Colonic mucosa (tissue), 4 donors: ENCODE measurements at regions not wholly inside any gene's neighbourhood (a gene's known extent, or its start where the extent isn't known, plus 50 kb on each side); places are given as distances from the start of the nearest gene placed in this dataset.

Experiments used
- DNase-seq: peaks from one replicate; pipeline ENCODE4 v3.0.0-alpha.2; 2020
- H3K27ac ChIP-seq: fragments of 200-600 bp; one replicate; pipeline ENCODE4 v1.8.0; 2021
- H3K27me3 ChIP-seq: fragments of 200-600 bp; one replicate; pipeline ENCODE4 v1.8.0; 2021
- H3K36me3 ChIP-seq: fragments of 200-600 bp; one replicate; pipeline ENCODE4 v1.8.0; 2021
- H3K4me1 ChIP-seq: fragments of 200-600 bp; one replicate; pipeline ENCODE4 v1.8.0; 2021; ENCODE audit warnings: mild to moderate bottlenecking
- H3K4me3 ChIP-seq: fragments of 200-600 bp; one replicate; pipeline ENCODE4 v1.8.0; 2021
- H3K9ac ChIP-seq, 2 donors: one replicate each; pipeline ENCODE4 v1.7.0; 2013; ENCODE audit warnings: control low read depth in 2 of 2, low read depth in 2 of 2, low read length in 2 of 2
- H3K9me3 ChIP-seq: fragments of 200-600 bp; one replicate; pipeline ENCODE4 v1.8.0; 2021
- intact Hi-C: fragments of 100-400 bp; cut with DNase I; formaldehyde crosslinking; loops from one replicate; pipeline ENCODE4 v1.14.1; 2022
- TF ChIP-seq, protein P1 (sequence below): fragments of 200-600 bp; IDR thresholded peaks from one replicate; pipeline ENCODE4 v1.8.0; 2022; ENCODE audit warnings: antibody characterized with exemption, mild to moderate bottlenecking
- donor health status: healthy.
- donor health status: DM: no; HTN: no; CAD: no.
- donor health status: DM: no; HTN: no; CAD: no.

GRCh38 chr21:28865488-28866186 is 127.0 kb downstream of the LTN1 start:
- Histone ChIP-seq H3K9me3 (no peaks in the 10 kb centered on the region), H3K9ac (no peak overlapping the region), H3K4me1 (no peaks in the 10 kb centered on the region), H3K27me3 (no peaks in the 10 kb centered on the region), H3K27ac (no peak overlapping the region), H3K4me3 (no peak overlapping the region), H3K36me3 (no peaks in the 10 kb centered on the region)
- no peak for DNase-seq
- TF ChIP-seq, protein P1, sequence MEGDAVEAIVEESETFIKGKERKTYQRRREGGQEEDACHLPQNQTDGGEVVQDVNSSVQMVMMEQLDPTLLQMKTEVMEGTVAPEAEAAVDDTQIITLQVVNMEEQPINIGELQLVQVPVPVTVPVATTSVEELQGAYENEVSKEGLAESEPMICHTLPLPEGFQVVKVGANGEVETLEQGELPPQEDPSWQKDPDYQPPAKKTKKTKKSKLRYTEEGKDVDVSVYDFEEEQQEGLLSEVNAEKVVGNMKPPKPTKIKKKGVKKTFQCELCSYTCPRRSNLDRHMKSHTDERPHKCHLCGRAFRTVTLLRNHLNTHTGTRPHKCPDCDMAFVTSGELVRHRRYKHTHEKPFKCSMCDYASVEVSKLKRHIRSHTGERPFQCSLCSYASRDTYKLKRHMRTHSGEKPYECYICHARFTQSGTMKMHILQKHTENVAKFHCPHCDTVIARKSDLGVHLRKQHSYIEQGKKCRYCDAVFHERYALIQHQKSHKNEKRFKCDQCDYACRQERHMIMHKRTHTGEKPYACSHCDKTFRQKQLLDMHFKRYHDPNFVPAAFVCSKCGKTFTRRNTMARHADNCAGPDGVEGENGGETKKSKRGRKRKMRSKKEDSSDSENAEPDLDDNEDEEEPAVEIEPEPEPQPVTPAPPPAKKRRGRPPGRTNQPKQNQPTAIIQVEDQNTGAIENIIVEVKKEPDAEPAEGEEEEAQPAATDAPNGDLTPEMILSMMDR, result no peak
- intact Hi-C loops, result no loop called here

DNA sequence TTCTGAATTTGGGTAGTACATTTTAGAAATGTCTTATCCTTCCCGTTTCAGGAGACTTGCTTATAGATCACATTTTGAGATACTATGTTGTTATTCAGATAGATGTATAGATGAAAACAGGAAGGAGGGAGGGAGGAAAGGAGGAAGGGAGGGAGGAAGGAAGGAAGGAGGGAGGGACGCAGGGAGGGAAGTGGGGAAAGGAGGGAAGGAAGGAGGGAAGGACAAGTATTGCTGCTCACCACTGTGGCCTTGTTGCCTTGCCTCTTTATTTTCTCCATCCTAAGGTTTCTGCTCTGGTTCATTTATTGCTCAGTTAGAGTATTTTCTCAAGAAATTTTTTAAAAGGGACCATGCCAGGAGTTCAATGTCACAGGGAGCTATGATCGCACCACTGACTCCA is 134.3 kb downstream of the LTN1 start:
- Histone ChIP-seq H3K27me3 (no peaks in the 10 kb centered on the region), H3K36me3 (no peaks in the 10 kb centered on the region), H3K9me3 (no peaks in the 10 kb centered on the region), H3K9ac (no peak overlapping the region), H3K4me3 (no peak overlapping the region), H3K27ac (no peak overlapping the region), H3K4me1 (no peaks in the 10 kb centered on the region)
- TF ChIP-seq, protein P1, result no peak
- no peak for DNase-seq
- intact Hi-C loops, result no loop called here

DNA sequence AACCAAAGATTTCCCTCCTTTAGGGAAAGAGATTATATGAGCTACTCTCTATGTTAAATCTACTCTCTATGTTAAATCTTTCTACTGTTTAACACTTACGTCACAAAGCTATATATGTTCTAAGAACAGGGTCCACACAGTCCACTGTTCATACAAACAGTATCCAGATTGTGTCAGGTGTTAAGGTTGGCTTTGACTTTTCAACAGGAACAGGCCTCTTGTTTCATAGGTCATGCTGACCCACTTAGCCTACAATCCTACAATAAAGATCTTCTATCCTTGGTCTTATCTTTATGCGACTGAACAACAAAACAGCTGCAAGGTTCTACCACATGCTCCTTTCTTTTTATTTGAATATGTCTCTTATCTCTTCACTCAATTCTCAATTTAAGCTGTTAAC is 134.9 kb downstream of the LTN1 start:
- H3K27me3 ChIP-seq, result no peaks in the 10 kb centered on the region
- no peak overlapping the region for H3K4me3 ChIP-seq
- no peaks in the 10 kb centered on the region for H3K36me3 ChIP-seq
- intact Hi-C loops, result no loop called here
- no peak overlapping the region for H3K9ac ChIP-seq
- no peaks in the 10 kb centered on the region for H3K4me1 ChIP-seq
- no peak overlapping the region for H3K27ac ChIP-seq
- DNase-seq, result no peak
- TF ChIP-seq, protein P1, result no peak
- no peaks in the 10 kb centered on the region for H3K9me3 ChIP-seq

DNA sequence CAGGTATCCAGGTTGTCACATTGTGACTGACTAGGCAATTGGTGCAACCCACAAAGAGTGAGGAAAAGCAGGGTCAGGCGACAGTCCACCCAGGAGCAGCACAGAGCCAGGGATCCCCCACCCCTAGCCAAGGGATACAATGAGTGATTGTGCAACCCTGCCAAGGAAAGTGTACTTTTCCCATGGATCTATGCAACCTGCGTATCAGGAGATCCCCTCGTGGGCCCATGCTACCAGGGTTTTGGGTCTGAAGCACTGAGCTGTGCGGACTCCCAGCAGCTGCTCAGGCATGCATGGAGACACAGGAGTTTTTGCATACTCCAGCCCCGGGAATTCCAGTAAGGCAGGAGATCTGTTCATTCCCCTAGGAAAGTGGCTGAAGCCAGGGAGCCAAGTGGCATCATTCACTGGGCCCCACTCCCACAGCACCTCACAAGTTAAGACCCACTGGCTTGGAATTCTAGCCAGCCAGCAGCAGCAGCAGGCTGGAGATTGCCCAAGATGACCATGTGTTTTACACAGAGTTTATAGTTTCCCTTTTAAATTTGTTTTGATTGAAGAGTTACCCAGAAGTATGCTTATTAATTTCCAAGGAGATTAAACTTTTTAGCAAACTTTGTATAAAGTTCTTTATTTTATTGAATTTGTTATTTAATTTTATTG is 136.0 kb downstream of the LTN1 start:
- no peaks in the 10 kb centered on the region for H3K36me3 ChIP-seq
- no peaks in the 10 kb centered on the region for H3K4me1 ChIP-seq
- DNase-seq, result no peak
- intact Hi-C loops, result no loop called here
- no peaks in the 10 kb centered on the region for H3K27me3 ChIP-seq
- H3K9ac ChIP-seq, result no peak overlapping the region
- H3K9me3 ChIP-seq, result no peaks in the 10 kb centered on the region
- H3K4me3 ChIP-seq, result no peak overlapping the region
- no peak overlapping the region for H3K27ac ChIP-seq
- TF ChIP-seq, protein P1, result no peak

DNA sequence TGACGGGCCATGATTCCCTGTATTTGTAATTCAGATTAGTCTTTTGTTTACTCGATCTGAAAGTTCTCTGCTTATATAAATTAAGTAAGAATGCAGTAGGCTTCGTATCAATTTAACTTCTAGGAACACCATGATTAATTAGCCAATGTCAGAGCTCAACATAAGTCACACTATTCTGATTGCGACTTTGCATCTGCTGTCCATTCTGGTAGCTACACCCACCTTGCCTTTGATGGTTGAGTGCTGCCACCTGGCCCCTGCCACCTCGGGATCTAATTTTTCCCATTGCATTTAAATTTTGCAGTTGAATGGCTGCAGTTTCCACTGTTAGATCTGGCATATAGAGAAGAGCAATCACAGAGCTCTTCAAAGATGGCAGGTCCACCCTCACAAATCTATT is 140.0 kb downstream of the LTN1 start:
- Histone ChIP-seq H3K4me1 (no peaks in the 10 kb centered on the region), H3K9ac (no peak overlapping the region), H3K36me3 (no peaks in the 10 kb centered on the region), H3K27ac (no peak overlapping the region), H3K27me3 (no peaks in the 10 kb centered on the region), H3K9me3 (no peaks in the 10 kb centered on the region), H3K4me3 (no peak overlapping the region)
- DNase-seq, result no peak
- TF ChIP-seq, protein P1, result no peak
- intact Hi-C loops, result no loop called here
